Temporal lobe (tissue), 1 donor: ENCODE measurements at regions not wholly inside any gene's neighbourhood (a gene's known extent, or its start where the extent isn't known, plus 50 kb on each side); places are given as distances from the start of the nearest gene placed in this dataset. TPM values are rescaled to one million over a fixed set of nuclear protein-coding genes. Genes with fewer than 3 reads are reported as not detected.

Experiments
- small RNA-seq: library from RNA; depleted of rRNA; stranded (forward); fragments of <200 nt; gene quantifications from one replicate; pipeline ENCODE3, GENCODE V24; 2014; ENCODE audit warnings: low replicate concordance

Small RNAs in the stretch of these regions (small RNA-seq; reads per million reads assigned to genes)
- gene RF00017 (not detected), gene RNU4-90P (not detected)
